CD4-positive, alpha-beta T cell treated with Interferon alpha-2 for 1 hour (primary cell): ENCODE measurements at regions not wholly inside any gene's neighbourhood (a gene's known extent, or its start where the extent isn't known, plus 50 kb on each side); places are given as distances from the start of the nearest gene placed in this dataset.
"Not testable (repeated sequence)": the region's sequence is repeated elsewhere in the genome, so short reads cannot be mapped to it uniquely, and the experiment has no call there.

Experiments used
- DNase-seq, 2 donors: peaks; one replicate each; pipeline ENCODE4 v3.0.0-alpha.2; 2020 to 2022

DNA sequence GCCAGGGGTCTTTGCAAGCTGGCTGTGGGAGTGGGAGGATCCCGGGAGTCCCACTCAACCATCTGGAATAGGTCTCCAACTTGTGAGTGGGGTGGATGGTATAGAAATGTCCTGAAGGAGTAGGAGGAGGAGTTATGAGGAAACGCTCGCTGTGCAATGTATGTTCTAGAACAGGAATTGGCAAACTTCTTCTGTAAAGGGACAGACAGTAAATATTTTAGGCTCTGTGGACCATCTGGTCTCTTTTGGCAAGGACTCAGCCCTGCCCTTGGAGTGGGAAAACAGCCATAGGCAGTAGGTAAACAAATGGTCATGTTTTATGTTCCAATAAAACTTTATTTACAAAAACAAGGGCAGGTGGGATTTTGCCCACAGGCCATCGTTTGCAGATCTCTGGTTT lies 149.2 kb downstream of the NPIPB5 start:
- no peak for DNase-seq

DNA sequence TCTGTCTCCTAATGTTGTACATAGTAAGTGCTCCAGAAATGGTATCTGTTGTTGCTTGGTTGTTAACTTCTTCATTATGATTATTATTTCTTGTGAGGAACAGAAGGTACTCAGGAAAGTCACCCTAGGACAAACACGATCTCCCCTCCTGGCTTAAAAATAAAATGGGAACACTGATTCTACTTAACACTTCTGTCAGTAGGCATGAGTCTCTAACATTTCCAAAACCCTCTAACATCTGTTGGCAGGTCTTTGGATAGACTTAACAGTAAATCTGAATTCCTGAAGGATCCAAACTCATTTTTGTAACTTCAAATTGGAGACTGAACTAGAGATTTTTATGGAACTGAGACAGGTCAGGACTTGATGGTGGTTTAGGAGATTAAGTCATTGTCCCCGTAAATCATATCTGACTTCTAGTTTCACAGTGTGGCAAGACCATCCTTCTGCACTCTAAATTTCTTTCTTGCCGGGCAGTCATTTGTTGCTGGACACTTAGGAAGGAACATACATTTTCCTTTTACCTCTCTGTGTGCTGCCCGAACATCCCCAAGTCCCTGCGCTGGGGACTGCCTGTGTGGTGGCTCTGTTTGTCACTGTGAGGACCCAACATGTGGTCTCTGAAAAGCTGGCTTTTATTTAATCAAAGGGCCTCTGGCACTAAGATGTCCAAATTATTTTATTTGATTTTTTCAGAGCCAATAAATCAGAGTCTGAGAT lies 149.9 kb downstream of the NPIPB5 start:
- no peak for DNase-seq

- no peak for DNase-seq
Measured at GRCh38 chr16:22661161-22661647, 150.5 kb downstream of the NPIPB5 start.

GRCh38 chr16:22662958-22663357 lies 151.0 kb upstream of the HS3ST2 start:
- DNase-seq, result not testable (repeated sequence)

- no peak for DNase-seq
Measured at GRCh38 chr16:22663389-22664064, 150.4 kb upstream of the HS3ST2 start.

- DNase-seq, result no peak
Measured at GRCh38 chr16:22664132-22664531, 149.8 kb upstream of the HS3ST2 start.

- DNase-seq, result no peak
Measured at GRCh38 chr16:22664561-22664997, 149.4 kb upstream of the HS3ST2 start.

GRCh38 chr16:22665048-22665797 lies 148.7 kb upstream of the HS3ST2 start:
- DNase-seq, result no peak

GRCh38 chr16:22665803-22666202 lies 148.2 kb upstream of the HS3ST2 start:
- DNase-seq, result no peak

- no peak for DNase-seq
Measured at GRCh38 chr16:22668318-22668717, 145.6 kb upstream of the HS3ST2 start.

DNA sequence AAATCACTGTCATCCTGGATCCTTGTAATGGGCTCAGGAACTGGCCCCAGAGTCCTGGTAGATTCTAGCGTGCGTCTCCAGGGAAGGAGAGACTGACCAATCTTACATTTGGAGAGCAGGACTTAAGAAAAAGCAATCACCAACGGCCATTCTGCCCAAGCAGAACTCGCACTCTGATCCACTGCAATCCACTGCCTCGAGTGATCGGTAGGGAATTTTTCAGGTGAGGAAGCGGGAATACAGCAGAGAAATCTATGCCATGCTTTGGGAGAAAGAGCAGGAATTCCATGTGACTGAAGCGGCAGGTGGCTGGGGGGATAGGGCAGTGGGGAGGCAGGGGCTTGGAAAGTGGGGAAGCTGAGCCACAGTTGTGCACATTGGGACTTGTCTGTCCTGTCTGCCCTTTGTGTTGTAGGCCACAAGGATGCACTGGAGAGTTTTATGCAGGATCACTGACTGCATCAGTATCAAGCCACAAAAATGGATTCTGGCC lies 143.9 kb upstream of the HS3ST2 start:
- no peak for DNase-seq

DNA sequence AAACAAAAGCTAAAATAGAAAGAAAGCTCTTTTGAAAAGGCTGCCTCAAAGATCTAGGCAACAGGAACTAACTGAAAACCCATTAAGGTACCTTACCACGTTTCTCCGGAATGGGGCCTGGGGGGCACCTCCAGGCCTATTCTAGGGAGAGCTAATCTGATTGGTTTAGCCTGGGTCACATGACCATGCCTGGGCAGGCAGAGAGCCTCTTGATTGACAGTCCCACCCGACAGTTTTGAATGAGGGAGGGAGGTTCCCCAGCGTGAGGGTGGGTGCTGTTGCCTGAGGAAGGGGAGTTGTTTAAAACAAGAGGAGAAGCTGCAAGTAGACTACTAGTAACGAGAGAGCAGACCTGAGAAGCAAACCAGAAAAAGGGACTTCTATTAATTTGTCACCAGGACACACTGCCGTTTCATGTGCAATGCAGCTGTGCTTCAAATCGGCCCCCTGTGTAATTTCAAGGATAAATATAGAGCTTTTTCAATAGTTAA lies 143.4 kb upstream of the HS3ST2 start:
- DNase-seq, result peak in 1 of 2 donors; percentile 17

DNA sequence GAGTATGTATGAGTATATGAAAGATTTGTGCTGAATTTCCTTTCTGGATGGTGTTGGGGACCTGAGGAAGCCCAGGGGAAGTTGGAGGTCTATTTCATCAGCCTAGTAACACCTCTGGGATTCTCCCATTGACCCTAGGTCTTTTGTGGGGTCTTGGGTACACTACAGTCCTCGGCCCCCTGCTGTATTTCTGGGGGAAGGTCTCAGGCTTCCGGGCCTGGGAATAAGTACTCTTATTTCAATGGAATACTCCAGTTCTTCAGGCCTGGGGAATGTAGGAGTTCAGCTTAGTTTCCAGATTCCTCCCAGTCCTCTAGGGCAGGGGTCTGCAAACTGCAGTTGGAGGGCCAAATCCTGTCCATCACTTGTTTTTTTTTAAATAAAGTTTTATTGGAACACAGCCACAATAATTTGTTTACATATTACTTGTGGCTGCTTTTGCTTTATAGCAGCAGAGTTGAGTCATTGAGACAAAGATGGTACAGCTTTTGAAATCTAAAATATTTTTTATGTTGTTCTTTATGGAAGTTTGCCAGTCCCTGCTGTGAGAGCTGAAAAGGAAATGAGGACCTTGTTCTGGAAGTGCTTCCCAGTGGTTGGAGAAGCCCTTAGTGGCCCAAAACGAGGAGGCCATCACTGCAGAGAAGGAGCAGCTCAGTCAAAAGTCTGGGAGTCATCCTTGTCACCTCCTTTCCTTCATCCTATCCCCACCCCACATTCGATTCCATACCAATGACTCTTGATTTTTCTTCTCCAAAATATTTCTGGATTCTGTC lies 142.5 kb upstream of the HS3ST2 start:
- DNase-seq, result no peak

- no peak for DNase-seq
Measured at GRCh38 chr16:22672830-22673210, 141.1 kb upstream of the HS3ST2 start.

DNA sequence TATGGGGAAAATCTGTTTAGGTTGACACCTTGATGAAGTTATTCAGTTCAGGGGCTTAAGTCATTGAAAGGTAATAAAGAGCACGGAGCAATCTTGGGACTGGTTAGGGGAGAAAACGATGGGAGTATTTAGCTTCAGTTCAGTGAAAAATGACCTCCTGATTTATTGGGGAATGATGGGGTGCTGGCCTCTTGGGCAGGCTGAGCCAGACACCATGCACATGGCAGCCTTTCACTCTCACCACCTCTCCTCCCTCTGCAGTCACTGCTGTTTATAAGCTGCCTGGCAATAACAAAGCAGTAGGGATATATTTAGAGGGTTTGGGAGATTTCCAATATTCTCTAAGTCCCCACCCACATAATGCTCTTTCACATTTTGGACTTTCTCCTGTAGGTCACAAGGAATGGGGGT lies 140.5 kb upstream of the HS3ST2 start:
- DNase-seq, result no peak

DNA sequence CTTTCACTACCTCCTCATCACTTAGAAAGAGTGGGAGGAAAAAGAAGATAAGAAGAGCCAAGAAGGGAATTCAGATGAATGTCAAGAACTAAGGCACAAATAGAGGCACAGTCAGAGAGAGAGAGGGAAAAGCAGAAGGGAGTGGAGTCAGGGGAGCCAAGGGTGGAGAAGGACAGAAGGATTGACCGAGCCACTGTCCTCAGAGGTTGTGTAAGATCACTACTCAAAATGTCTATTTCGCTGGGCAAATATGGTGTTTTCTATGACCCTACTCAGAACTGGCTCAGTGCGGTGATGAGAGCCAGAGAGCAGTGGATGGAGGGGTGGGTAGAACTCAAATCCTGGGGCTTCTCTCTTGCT lies 139.2 kb upstream of the HS3ST2 start:
- DNase-seq, result no peak

DNA sequence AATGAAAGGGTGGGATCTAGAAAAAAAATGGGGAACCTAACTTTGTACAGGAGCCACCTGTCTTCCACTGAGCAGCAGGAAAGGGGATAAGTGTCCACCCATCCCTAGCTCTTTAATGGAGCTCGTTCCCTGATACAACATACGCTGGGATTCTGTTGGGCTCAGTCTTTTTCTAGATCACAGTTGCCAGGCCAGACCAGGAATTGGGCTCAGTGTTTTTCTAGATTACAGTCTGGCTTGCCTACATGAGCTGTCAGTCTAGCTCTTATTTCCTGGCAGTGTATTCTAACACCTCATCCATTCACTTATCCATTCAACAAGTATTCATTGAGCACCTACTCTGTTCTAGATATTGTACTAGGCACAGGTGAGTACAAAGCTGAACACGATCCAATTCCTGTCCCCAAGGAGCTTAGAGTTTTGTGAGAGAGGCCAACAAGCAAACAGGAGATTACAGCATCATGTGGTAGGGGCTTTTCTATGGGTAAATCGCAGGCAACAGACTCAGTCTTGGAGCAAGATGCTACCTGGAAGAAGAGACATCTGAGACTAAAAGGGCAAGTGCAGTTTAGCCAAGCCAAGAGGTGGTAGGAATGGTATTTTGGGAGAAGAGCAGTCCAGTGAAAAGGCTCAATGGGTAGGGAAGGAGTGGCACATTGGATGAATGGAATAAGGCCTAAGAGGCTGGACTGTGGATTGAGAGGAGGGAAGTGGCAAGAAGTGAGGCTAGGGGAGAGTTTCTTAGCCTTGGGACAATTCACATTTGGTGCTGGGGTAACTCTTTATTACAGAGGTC lies 138.0 kb upstream of the HS3ST2 start:
- no peak for DNase-seq

GRCh38 chr16:22677024-22677830 lies 136.7 kb upstream of the HS3ST2 start:
- no peak for DNase-seq

DNA sequence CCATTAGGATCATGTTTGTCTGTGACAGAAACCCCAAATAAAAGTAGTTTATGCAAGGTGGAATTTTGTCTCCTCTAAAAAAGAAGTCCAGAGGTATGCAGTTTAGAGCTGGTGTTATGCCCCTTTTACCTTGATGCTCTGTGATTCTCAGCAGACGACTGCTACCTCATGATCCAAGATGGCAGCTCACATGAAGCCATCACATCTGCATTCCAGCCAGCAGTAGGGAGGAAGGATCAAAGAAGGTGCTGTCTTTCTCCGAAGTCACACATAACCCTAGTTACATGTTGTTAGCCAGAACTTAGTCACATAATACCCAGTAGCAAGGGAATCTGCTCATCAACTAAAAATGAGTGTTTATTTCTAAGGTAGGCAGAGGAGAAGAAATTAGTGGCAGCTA lies 135.7 kb upstream of the HS3ST2 start:
- DNase-seq, result no peak

DNA sequence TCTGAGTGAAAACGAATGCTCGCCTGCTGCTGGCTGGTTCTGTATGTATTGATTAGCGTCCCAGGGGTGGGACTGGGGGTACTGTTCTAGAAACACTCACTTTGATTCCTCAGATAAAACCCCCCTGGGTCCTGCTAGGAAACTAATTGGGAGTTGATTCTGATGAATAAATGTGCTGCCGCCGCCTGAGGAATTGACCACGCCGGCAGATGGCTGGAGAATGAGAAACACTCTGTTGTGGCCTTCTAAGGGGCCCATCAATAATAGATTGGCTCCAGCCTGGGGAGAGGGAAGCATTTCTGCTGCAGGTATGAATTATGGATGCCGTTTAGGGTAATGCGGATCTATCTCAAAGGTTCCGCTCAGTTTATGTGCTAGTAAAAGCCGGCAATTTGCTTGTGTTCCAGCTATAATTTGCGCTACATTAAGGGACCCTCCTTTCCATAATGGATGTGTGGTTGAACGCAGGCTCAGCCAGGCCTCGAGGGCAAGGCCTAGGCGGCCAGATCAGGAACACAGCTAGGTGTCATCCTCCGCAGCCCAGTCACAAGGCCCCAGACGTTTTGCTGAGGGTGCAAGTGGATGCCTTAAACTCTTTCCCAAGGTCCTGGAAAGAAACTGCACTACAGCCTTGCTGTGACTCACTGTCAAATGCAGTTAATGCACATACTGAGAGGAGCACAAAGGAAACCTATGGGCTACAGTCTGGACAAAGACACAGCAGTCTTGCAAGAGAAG lies 132.2 kb upstream of the HS3ST2 start:
- DNase-seq, result no peak
